Spleen (tissue), 7 donors: ENCODE measurements at regions not wholly inside any gene's neighbourhood (a gene's known extent, or its start where the extent isn't known, plus 50 kb on each side); places are given as distances from the start of the nearest gene placed in this dataset.
"Not testable (repeated sequence)": the region's sequence is repeated elsewhere in the genome, so short reads cannot be mapped to it uniquely, and the experiment has no call there.

Source experiments
- CTCF ChIP-seq, 11 experiments: fragments of 200-600 bp in 7 of 11; fragments of 450-650 bp in 4 of 11; sonication (generic) in 4 of 11; IDR thresholded peaks in 8 of 11; conservative IDR thresholded peaks in 3 of 11; 1 replicate in 7 of 11; 2 replicates in 4 of 11; pipeline versions ENCODE4 v1.4.0 to v1.8.0; 2016 to 2021; ENCODE audit warnings: antibody characterized with exemption in 11 of 11, inconsistent platforms in 4 of 11, mild to moderate bottlenecking in 1 of 11
- POLR2A ChIP-seq, 3 donors: fragments of 450-650 bp; IDR thresholded peaks; one replicate each; pipeline ENCODE4 v1.5.1; 2017; ENCODE audit warnings: antibody characterized with exemption in 3 of 3, mild to moderate bottlenecking in 1 of 3
- donor health status: DM: no; HTN: no; CAD: no; lungs with moderate emphysema.
- donor health status: DM: no; HTN: no; CAD: no.
- donor health status: DM: no; HTN: no; CAD: no.

- not testable (repeated sequence) for TF ChIP-seq CTCF (IDR thresholded peaks at IDR 0.05 in 8 of 11, conservative IDR thresholded peaks at IDR 0.05 in 3 of 11); POLR2A (IDR thresholded peaks at IDR 0.05)
Measured at GRCh38 chr16:70016751-70017150, 65.6 kb downstream of the CLEC18A start.
